CD14-positive monocyte (primary cell): ENCODE measurements at regions not wholly inside any gene's neighbourhood (a gene's known extent, or its start where the extent isn't known, plus 50 kb on each side); places are given as distances from the start of the nearest gene placed in this dataset.
A peak's percentile ranks its signal among the peaks of the same experiment; 100 is the strongest.

Experiments used
- DNase-seq, 3 donors: peaks; one replicate each; pipeline ENCODE4 v3.0.0-alpha.2; 2011 to 2022
- H2AFZ ChIP-seq: 2 replicates; pipeline ENCODE4 v1.6.0; 2012; ENCODE audit warnings: mild to moderate bottlenecking, low read depth, low read length, inconsistent platforms; ENCODE audit not compliant: insufficient read depth, poor library complexity, severe bottlenecking
- H3K27ac ChIP-seq, 2 donors: 1 replicate in 1 of 2; 2 replicates in 1 of 2; pipeline ENCODE4 v1.5.1; 2012 to 2013; ENCODE audit warnings: low read length in 2 of 2, control low read depth in 1 of 2, inconsistent platforms in 1 of 2, low read depth in 1 of 2, mild to moderate bottlenecking in 1 of 2
- H3K27me3 ChIP-seq, 2 donors: one replicate each; pipeline versions ENCODE4 v1.6.0 to v1.6.1; 2011 to 2013; ENCODE audit warnings: low read length in 2 of 2; ENCODE audit not compliant: control insufficient read depth in 2 of 2, insufficient read depth in 2 of 2
- H3K36me3 ChIP-seq, 2 donors: replicated peaks in 1 of 2; 1 replicate in 1 of 2; 2 replicates in 1 of 2; pipeline versions ENCODE4 v1.5.1 to v1.6.1; 2012 to 2013; ENCODE audit warnings: low read length in 2 of 2, control low read depth in 1 of 2, inconsistent platforms in 1 of 2, mild to moderate bottlenecking in 1 of 2; ENCODE audit not compliant: insufficient read depth in 2 of 2, control insufficient read depth in 1 of 2
- H3K4me1 ChIP-seq, 2 donors: 1 replicate in 1 of 2; 2 replicates in 1 of 2; pipeline versions ENCODE4 v1.5.1 to v1.6.1; 2012 to 2013; ENCODE audit warnings: low read length in 2 of 2, control low read depth in 1 of 2, inconsistent platforms in 1 of 2, mild to moderate bottlenecking in 1 of 2, moderate library complexity in 1 of 2; ENCODE audit not compliant: insufficient read depth in 2 of 2, control insufficient read depth in 1 of 2
- H3K4me2 ChIP-seq: replicated peaks from 2 replicates; pipeline ENCODE3; 2012; ENCODE audit warnings: low read length, moderate library complexity, mild to moderate bottlenecking; ENCODE audit not compliant: poor library complexity, severe bottlenecking; ENCODE audit errors: extremely low read depth
- H3K4me3 ChIP-seq, 3 experiments: fragments of 200-600 bp in 1 of 3; sonication (generic) in 1 of 3; replicated peaks in 1 of 3; 1 replicate in 2 of 3; 2 replicates in 1 of 3; pipeline ENCODE4 v1.5.1; 2011 to 2013; ENCODE audit warnings: low read length in 3 of 3, mild to moderate bottlenecking in 3 of 3, control low read depth in 2 of 3, low read depth in 2 of 3, inconsistent platforms in 1 of 3, moderate library complexity in 1 of 3
- H3K79me2 ChIP-seq: 2 replicates; pipeline ENCODE4 v1.6.0; 2012; ENCODE audit warnings: mild to moderate bottlenecking, control low read depth, inconsistent platforms, low read length, moderate library complexity; ENCODE audit not compliant: insufficient read depth
- H3K9ac ChIP-seq: 2 replicates; pipeline ENCODE4 v1.6.0; 2017; ENCODE audit warnings: low read length, mild to moderate bottlenecking; ENCODE audit not compliant: insufficient read depth, poor library complexity, severe bottlenecking
- H3K9me3 ChIP-seq, 2 donors: replicated peaks in 1 of 2; 1 replicate in 1 of 2; 2 replicates in 1 of 2; pipeline versions ENCODE4 v1.5.1 to v1.6.1; 2012 to 2013; ENCODE audit warnings: low read length in 2 of 2, control low read depth in 1 of 2; ENCODE audit not compliant: control insufficient read depth in 1 of 2, insufficient read depth in 1 of 2
- H4K20me1 ChIP-seq: 2 replicates; pipeline ENCODE4 v1.6.0; 2012; ENCODE audit warnings: mild to moderate bottlenecking, low read length, control low read depth, moderate library complexity; ENCODE audit not compliant: insufficient read depth
- H3K27ac Mint-ChIP-seq, 7 donors: one replicate each; pipeline ENCODE4 v1.8.0; 2020; ENCODE audit warnings: mild to moderate bottlenecking in 7 of 7, mixed read lengths in 7 of 7, moderate library complexity in 6 of 7, inconsistent platforms in 2 of 7
- H3K27me3 Mint-ChIP-seq, 3 donors: one replicate each; pipeline ENCODE4 v1.8.0; 2021 to 2022; ENCODE audit warnings: low read depth in 3 of 3, mild to moderate bottlenecking in 3 of 3, mixed read lengths in 3 of 3, moderate library complexity in 3 of 3, inconsistent platforms in 1 of 3
- H3K36me3 Mint-ChIP-seq, 2 donors: one replicate each; pipeline ENCODE4 v1.8.0; 2020; ENCODE audit warnings: mixed read lengths in 2 of 2, inconsistent platforms in 1 of 2, mild to moderate bottlenecking in 1 of 2
- H3K4me1 Mint-ChIP-seq: one replicate; pipeline ENCODE4 v1.8.0; 2020; ENCODE audit warnings: mild to moderate bottlenecking, mixed read lengths
- H3K4me3 Mint-ChIP-seq, 2 donors: one replicate each; pipeline ENCODE4 v1.8.0; 2020; ENCODE audit warnings: mild to moderate bottlenecking in 2 of 2, mixed read lengths in 2 of 2, moderate library complexity in 1 of 2
- H3K9me3 Mint-ChIP-seq, 7 donors: one replicate each; pipeline ENCODE4 v1.8.0; 2020 to 2022; ENCODE audit warnings: mixed read lengths in 7 of 7, mild to moderate bottlenecking in 6 of 7, moderate library complexity in 6 of 7, inconsistent platforms in 2 of 7
- WGBS: methylation state at CpG from one replicate; pipeline ENCODE4 v1.1.5; 2013; ENCODE audit warnings: missing lambda C conversion rate; ENCODE audit not compliant: insufficient coverage; 5-methylcytosine and 5-hydroxymethylcytosine counted together
- intact Hi-C, 2 donors: fragments of 100-400 bp; cut with micrococcal nuclease; formaldehyde crosslinking; loops; one replicate each; pipeline versions ENCODE4 v1.15.0 to v1.15.1; 2023
- TF ChIP-seq, protein P1 (sequence below): fragments of 200-600 bp; IDR thresholded peaks from one replicate; pipeline ENCODE4 v1.8.0; 2022; ENCODE audit warnings: antibody characterized with exemption, mild to moderate bottlenecking

DNA sequence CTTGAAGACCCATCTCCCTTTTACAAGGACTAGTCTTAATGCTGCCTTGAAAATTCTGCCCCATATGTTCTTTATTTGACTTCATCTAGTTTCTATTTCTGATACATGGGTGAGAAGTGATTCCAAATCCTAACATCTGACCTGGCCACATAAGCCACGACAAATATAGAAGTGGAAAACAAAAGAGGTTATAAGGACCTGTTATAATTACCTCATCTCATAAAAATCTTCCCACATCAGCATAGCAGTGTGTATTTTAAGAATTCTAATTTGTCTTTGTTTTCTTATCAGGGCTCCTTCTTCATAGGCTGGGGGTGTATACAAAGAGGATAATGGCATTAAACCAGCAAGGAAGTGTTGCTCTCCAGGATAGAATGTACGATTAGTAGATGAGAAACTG lies 1007.4 kb downstream of the TTLL7 start:
- Histone ChIP-seq H3K4me3 (no peak overlapping the region), H3K4me1 (no peaks in the 10 kb centered on the region), H3K9me3 (peaks cover 0 to 6% of the 10 kb centered on the region in 2 donors), H4K20me1 (no peaks in the 10 kb centered on the region), H3K27me3 (no peaks in the 10 kb centered on the region), H2AFZ (no peak overlapping the region), H3K27ac (no peak overlapping the region), H3K9ac (no peak overlapping the region), H3K36me3 (no peaks in the 10 kb centered on the region), H3K4me2 (no peak overlapping the region), H3K79me2 (no peaks in the 10 kb centered on the region)
- WGBS = 60% methylated on average over 1 of the region's 2 CpGs
- Mint-ChIP-seq H3K9me3 (peaks cover 2 to 7% (median 3%) of the 10 kb centered on the region in 7 donors), H3K36me3 (no peaks in the 10 kb centered on the region), H3K27me3 (no peaks in the 10 kb centered on the region), H3K4me3 (no peak overlapping the region), H3K4me1 (no peaks in the 10 kb centered on the region), H3K27ac (no peak overlapping the region)
- TF ChIP-seq, protein P1, sequence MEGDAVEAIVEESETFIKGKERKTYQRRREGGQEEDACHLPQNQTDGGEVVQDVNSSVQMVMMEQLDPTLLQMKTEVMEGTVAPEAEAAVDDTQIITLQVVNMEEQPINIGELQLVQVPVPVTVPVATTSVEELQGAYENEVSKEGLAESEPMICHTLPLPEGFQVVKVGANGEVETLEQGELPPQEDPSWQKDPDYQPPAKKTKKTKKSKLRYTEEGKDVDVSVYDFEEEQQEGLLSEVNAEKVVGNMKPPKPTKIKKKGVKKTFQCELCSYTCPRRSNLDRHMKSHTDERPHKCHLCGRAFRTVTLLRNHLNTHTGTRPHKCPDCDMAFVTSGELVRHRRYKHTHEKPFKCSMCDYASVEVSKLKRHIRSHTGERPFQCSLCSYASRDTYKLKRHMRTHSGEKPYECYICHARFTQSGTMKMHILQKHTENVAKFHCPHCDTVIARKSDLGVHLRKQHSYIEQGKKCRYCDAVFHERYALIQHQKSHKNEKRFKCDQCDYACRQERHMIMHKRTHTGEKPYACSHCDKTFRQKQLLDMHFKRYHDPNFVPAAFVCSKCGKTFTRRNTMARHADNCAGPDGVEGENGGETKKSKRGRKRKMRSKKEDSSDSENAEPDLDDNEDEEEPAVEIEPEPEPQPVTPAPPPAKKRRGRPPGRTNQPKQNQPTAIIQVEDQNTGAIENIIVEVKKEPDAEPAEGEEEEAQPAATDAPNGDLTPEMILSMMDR = no peak
- DNase-seq = no peak
- intact Hi-C loops = no loop called here

DNA sequence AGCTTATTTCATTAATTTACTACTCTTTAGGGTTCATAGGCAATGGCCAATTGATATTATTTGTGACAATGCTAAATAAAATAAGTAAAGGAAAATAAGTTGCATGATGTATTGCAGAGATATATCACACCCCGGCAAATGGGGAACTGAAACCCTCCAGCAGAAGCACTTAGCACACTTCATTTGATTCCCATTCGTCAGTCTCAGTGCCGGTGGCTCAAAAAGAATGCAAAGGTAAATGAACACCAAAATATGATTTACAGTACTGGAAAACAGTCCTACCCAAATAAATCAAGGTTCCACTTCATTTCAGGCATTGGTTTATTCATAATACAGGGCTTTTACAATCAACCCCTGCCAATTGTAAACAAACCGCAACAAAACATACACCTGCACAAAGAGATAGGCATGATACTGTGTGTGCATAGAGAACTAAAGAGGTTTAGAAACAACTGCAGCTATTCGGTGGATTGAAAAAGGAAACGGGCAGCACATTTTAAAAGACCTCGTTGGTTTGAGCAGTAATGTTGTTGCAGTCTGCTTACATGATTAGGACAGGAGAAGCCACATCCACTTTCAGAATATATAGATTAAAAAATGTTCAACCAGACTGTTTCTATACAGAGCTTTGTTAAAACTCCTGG lies 1019.2 kb downstream of the TTLL7 start:
- Histone ChIP-seq H3K4me1 (no peaks in the 10 kb centered on the region), H3K4me2 (no peak overlapping the region), H3K27me3 (no peaks in the 10 kb centered on the region), H3K9ac (no peak overlapping the region), H4K20me1 (no peaks in the 10 kb centered on the region), H2AFZ (peak overlapping the region; percentile 7), H3K79me2 (no peaks in the 10 kb centered on the region), H3K9me3 (no peaks in the 10 kb centered on the region), H3K4me3 (no peak overlapping the region), H3K27ac (no peak overlapping the region), H3K36me3 (no peaks in the 10 kb centered on the region)
- no peaks in the 10 kb centered on the region for H3K36me3 Mint-ChIP-seq
- peak in 1 of 3 donors; percentile 3 for DNase-seq
- intact Hi-C loops = no loop called here
- no peaks in the 10 kb centered on the region for H3K4me1 Mint-ChIP-seq
- no peak overlapping the region for H3K27ac Mint-ChIP-seq
- 0% methylated on average over 2 of the region's 7 CpGs for WGBS
- no peak overlapping the region for H3K4me3 Mint-ChIP-seq
- no peaks in the 10 kb centered on the region for H3K27me3 Mint-ChIP-seq
- TF ChIP-seq, protein P1 = no peak
- H3K9me3 Mint-ChIP-seq = peaks cover 0 to 2% (median 1%) of the 10 kb centered on the region in 7 donors
